ENCODE measurements at regions not wholly inside any gene's neighbourhood (a gene's known extent, or its start where the extent isn't known, plus 50 kb on each side); places are given as distances from the start of the nearest gene placed in this dataset.

DNA sequence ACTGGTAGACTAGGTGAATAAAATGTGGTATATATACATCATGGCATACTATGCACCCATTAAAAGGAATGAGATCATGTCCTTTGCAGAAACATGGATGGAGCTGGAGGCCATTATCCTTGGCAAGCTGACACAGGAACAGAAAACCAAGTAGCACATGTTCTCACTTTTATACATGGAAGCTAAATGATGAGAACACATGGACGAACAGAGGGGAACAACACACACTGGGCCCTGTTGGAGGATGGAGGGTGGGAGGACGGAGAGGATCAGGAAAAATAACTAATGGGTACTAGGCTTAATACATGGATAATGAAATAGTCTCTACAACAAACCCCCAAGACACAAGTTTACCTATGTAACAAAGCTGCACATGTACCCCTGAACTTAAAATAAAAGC lies 780.0 kb downstream of the DACH1 start:
- no peak for TF ChIP-seq ZFP37 (CRISPR knock-in tag; IDR thresholded peaks at IDR 0.05; ENCODE audit: borderline replicate concordance)
- TF ChIP-seq CBFB (CRISPR knock-in tag; IDR thresholded peaks at IDR 0.05): no peak
- TF ChIP-seq ATF3 (CRISPR knock-in tag; IDR thresholded peaks at IDR 0.05): no peak
- TF ChIP-seq ZBTB21 (CRISPR knock-in tag; IDR thresholded peaks at IDR 0.05): no peak
- TF ChIP-seq NFYC (CRISPR knock-in tag; IDR thresholded peaks at IDR 0.05): no peak
- TF ChIP-seq SETDB1 (CRISPR knock-in tag; IDR thresholded peaks at IDR 0.05; ENCODE audit: borderline replicate concordance): no peak
- no peak for TF ChIP-seq ZSCAN5A (CRISPR knock-in tag; IDR thresholded peaks at IDR 0.05; ENCODE audit: borderline replicate concordance)
- TF ChIP-seq, protein P1, sequence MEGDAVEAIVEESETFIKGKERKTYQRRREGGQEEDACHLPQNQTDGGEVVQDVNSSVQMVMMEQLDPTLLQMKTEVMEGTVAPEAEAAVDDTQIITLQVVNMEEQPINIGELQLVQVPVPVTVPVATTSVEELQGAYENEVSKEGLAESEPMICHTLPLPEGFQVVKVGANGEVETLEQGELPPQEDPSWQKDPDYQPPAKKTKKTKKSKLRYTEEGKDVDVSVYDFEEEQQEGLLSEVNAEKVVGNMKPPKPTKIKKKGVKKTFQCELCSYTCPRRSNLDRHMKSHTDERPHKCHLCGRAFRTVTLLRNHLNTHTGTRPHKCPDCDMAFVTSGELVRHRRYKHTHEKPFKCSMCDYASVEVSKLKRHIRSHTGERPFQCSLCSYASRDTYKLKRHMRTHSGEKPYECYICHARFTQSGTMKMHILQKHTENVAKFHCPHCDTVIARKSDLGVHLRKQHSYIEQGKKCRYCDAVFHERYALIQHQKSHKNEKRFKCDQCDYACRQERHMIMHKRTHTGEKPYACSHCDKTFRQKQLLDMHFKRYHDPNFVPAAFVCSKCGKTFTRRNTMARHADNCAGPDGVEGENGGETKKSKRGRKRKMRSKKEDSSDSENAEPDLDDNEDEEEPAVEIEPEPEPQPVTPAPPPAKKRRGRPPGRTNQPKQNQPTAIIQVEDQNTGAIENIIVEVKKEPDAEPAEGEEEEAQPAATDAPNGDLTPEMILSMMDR (CRISPR knock-in tag; IDR thresholded peaks at IDR 0.05): no peak
- no peak for TF ChIP-seq HDAC2 (CRISPR knock-in tag; IDR thresholded peaks at IDR 0.05)
- TF ChIP-seq NFE2L1 (CRISPR knock-in tag; IDR thresholded peaks at IDR 0.05; ENCODE audit: borderline replicate concordance): no peak
- no peak for TF ChIP-seq ZNF460 (CRISPR knock-in tag; IDR thresholded peaks at IDR 0.05; ENCODE audit: borderline replicate concordance)
- TF ChIP-seq ZNF569 (CRISPR knock-in tag; IDR thresholded peaks at IDR 0.05; ENCODE audit: borderline replicate concordance): no peak
- no peak for TF ChIP-seq HNF1A (IDR thresholded peaks at IDR 0.05; ENCODE audit: low read depth)
- TF ChIP-seq HNF1A (CRISPR knock-in tag; IDR thresholded peaks at IDR 0.05; ENCODE audit: borderline replicate concordance): no peak
